ENCODE measurements at regions not wholly inside any gene's neighbourhood (a gene's known extent, or its start where the extent isn't known, plus 50 kb on each side); places are given as distances from the start of the nearest gene placed in this dataset.

- TF ChIP-seq CTCF (IDR thresholded peaks at IDR 0.05) (no peak), EP300 (IDR thresholded peaks at IDR 0.05) (no peak)
Measured at GRCh38 chr9:8133606-8134005, 334.0 kb upstream of the DMAC1 start.
